ENCODE measurements at regions not wholly inside any gene's neighbourhood (a gene's known extent, or its start where the extent isn't known, plus 50 kb on each side); places are given as distances from the start of the nearest gene placed in this dataset.

GRCh38 chr3:170692720-170693119 is 106.8 kb upstream of the SLC7A14 start:
- TF ChIP-seq POLR2A (IDR thresholded peaks at IDR 0.05), result no peak
- TF ChIP-seq, protein P1, sequence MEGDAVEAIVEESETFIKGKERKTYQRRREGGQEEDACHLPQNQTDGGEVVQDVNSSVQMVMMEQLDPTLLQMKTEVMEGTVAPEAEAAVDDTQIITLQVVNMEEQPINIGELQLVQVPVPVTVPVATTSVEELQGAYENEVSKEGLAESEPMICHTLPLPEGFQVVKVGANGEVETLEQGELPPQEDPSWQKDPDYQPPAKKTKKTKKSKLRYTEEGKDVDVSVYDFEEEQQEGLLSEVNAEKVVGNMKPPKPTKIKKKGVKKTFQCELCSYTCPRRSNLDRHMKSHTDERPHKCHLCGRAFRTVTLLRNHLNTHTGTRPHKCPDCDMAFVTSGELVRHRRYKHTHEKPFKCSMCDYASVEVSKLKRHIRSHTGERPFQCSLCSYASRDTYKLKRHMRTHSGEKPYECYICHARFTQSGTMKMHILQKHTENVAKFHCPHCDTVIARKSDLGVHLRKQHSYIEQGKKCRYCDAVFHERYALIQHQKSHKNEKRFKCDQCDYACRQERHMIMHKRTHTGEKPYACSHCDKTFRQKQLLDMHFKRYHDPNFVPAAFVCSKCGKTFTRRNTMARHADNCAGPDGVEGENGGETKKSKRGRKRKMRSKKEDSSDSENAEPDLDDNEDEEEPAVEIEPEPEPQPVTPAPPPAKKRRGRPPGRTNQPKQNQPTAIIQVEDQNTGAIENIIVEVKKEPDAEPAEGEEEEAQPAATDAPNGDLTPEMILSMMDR (IDR thresholded peaks at IDR 0.05), result no peak
- no peak for TF ChIP-seq POLR2AphosphoS5 (IDR thresholded peaks at IDR 0.05)

Data from breast epithelium (tissue), 3 donors.